ENCODE measurements at regions not wholly inside any gene's neighbourhood (a gene's known extent, or its start where the extent isn't known, plus 50 kb on each side); places are given as distances from the start of the nearest gene placed in this dataset.

DNA sequence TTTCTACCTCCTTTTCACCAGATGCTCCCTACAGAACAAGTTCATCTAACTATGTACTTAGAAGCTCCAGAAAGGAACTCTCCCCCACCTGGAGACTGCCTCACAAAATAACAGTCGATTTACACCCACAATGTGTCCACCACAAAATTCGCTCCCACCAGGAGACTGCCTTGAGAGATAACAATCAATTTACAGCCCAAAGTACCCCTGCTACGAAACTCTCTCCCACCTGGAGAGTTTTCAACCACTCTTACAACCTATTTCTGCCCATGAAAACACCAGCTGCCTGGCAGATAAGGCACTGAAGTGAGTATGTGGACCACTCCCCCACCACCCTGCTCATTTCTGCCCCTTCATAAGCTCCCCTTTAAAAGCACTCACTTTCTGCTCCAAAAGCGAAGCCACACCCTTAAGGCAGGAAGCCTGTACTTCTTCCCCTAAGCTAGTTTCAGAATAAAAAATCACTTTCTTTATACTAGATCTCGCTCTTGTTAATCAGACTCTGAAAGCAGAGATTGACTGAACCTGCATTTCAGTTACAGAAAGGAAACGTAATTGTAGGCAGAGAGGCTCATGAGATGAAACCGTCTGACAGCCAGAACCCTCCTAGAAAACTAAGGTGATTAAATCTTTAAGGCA, 94.4 kb upstream of the RBBP8 start:
- Histone ChIP-seq H3K18ac (ENCODE audit: low read depth in 1 of 2, low read length in 2 of 2) (no peak overlapping the region), H2BK15ac (ENCODE audit: low read depth, poor library complexity, severe bottlenecking) (no peak overlapping the region), H2BK120ac (ENCODE audit: low read depth, low read length) (no peak overlapping the region), H2AFZ (ENCODE audit: low read depth, low read length) (no peak overlapping the region), H3K14ac (ENCODE audit: low read length in 2 of 2) (no peak overlapping the region), H4K91ac (ENCODE audit: low read length) (no peak overlapping the region), H3K27me3 (ENCODE audit: control insufficient read depth in 1 of 2, insufficient read depth in 1 of 2, low read length in 2 of 2) (no peaks in the 10 kb centered on the region), H3K4me2 (ENCODE audit: low read length, poor library complexity, severe bottlenecking) (no peak overlapping the region), H3K23ac (ENCODE audit: low read length in 2 of 2) (no peak overlapping the region), H3K79me1 (replicated peaks; ENCODE audit: low read length, poor library complexity, severe bottlenecking) (no peaks in the 10 kb centered on the region), H3K4me3 (ENCODE audit: insufficient read depth in 1 of 2, low read depth in 1 of 2, low read length in 2 of 2) (no peak overlapping the region), H2AK5ac (ENCODE audit: low read length, severe bottlenecking) (no peak overlapping the region), H3K36me3 (ENCODE audit: control insufficient read depth in 1 of 2, insufficient read depth in 2 of 2, low read depth in 1 of 2, low read length in 2 of 2) (no peaks in the 10 kb centered on the region), H4K8ac (ENCODE audit: low read length) (no peak overlapping the region), H2BK5ac (ENCODE audit: low read depth, low read length, poor library complexity, severe bottlenecking) (no peak overlapping the region), H3K9me3 (ENCODE audit: control insufficient read depth, low read length) (no peaks in the 10 kb centered on the region), H2BK12ac (ENCODE audit: low read length in 2 of 2) (no peak overlapping the region), H3K4me1 (ENCODE audit: control insufficient read depth, insufficient read depth, low read depth, low read length) (no peaks in the 10 kb centered on the region), H3K27ac (ENCODE audit: low read length, poor library complexity, severe bottlenecking) (no peak overlapping the region), H3K4ac (ENCODE audit: low read depth in 1 of 2, low read length in 2 of 2) (no peak overlapping the region), H3K9ac (ENCODE audit: low read length) (peak overlapping the region; percentile 28)
- DNase-seq, result no peak
- 73% methylated on average over 7 of the region's 7 CpGs for WGBS

- no peak for DNase-seq
- no peaks in the 10 kb centered on the region for H3K9me3 ChIP-seq (ENCODE audit: control insufficient read depth, low read length)
- no peak overlapping the region for H3K4me2 ChIP-seq (ENCODE audit: low read length, poor library complexity, severe bottlenecking)
- no peak overlapping the region for H4K91ac ChIP-seq (ENCODE audit: low read length)
- no peak overlapping the region for H3K9ac ChIP-seq (ENCODE audit: low read length)
- no peak overlapping the region for H3K14ac ChIP-seq (ENCODE audit: low read length in 2 of 2)
- H3K27me3 ChIP-seq (ENCODE audit: control insufficient read depth in 1 of 2, insufficient read depth in 1 of 2, low read length in 2 of 2), result no peaks in the 10 kb centered on the region
- 86% methylated on average over 1 of the region's 2 CpGs for WGBS
- H3K4ac ChIP-seq (ENCODE audit: low read depth in 1 of 2, low read length in 2 of 2), result no peak overlapping the region
- H3K79me1 ChIP-seq (replicated peaks; ENCODE audit: low read length, poor library complexity, severe bottlenecking), result no peaks in the 10 kb centered on the region
- no peak overlapping the region for H2AFZ ChIP-seq (ENCODE audit: low read depth, low read length)
- H3K27ac ChIP-seq (ENCODE audit: low read length, poor library complexity, severe bottlenecking), result no peak overlapping the region
- H2BK5ac ChIP-seq (ENCODE audit: low read depth, low read length, poor library complexity, severe bottlenecking), result no peak overlapping the region
- no peak overlapping the region for H3K23ac ChIP-seq (ENCODE audit: low read length in 2 of 2)
- H4K8ac ChIP-seq (ENCODE audit: low read length), result no peak overlapping the region
- no peak overlapping the region for H3K4me3 ChIP-seq (ENCODE audit: insufficient read depth in 1 of 2, low read depth in 1 of 2, low read length in 2 of 2)
- no peak overlapping the region for H2BK15ac ChIP-seq (ENCODE audit: low read depth, poor library complexity, severe bottlenecking)
- H3K18ac ChIP-seq (ENCODE audit: low read depth in 1 of 2, low read length in 2 of 2), result no peak overlapping the region
- no peak overlapping the region for H2BK120ac ChIP-seq (ENCODE audit: low read depth, low read length)
- no peak overlapping the region for H2BK12ac ChIP-seq (ENCODE audit: low read length in 2 of 2)
- no peaks in the 10 kb centered on the region for H3K4me1 ChIP-seq (ENCODE audit: control insufficient read depth, insufficient read depth, low read depth, low read length)
- no peak overlapping the region for H2AK5ac ChIP-seq (ENCODE audit: low read length, severe bottlenecking)
- no peaks in the 10 kb centered on the region for H3K36me3 ChIP-seq (ENCODE audit: control insufficient read depth in 1 of 2, insufficient read depth in 2 of 2, low read depth in 1 of 2, low read length in 2 of 2)
Observed at GRCh38 chr18:22839340-22839821, 93.7 kb upstream of the RBBP8 start.

GRCh38 chr18:22840606-22841144, 92.5 kb upstream of the RBBP8 start:
- no peak overlapping the region for H3K4me2 ChIP-seq (ENCODE audit: low read length, poor library complexity, severe bottlenecking)
- H3K4ac ChIP-seq (ENCODE audit: low read depth in 1 of 2, low read length in 2 of 2), result no peak overlapping the region
- DNase-seq, result no peak
- no peak overlapping the region for H2BK120ac ChIP-seq (ENCODE audit: low read depth, low read length)
- no peak overlapping the region for H3K23ac ChIP-seq (ENCODE audit: low read length in 2 of 2)
- no peak overlapping the region for H3K18ac ChIP-seq (ENCODE audit: low read depth in 1 of 2, low read length in 2 of 2)
- H2AK5ac ChIP-seq (ENCODE audit: low read length, severe bottlenecking), result no peak overlapping the region
- no peak overlapping the region for H2BK15ac ChIP-seq (ENCODE audit: low read depth, poor library complexity, severe bottlenecking)
- no peak overlapping the region for H2AFZ ChIP-seq (ENCODE audit: low read depth, low read length)
- no peaks in the 10 kb centered on the region for H3K4me1 ChIP-seq (ENCODE audit: control insufficient read depth, insufficient read depth, low read depth, low read length)
- H3K79me1 ChIP-seq (replicated peaks; ENCODE audit: low read length, poor library complexity, severe bottlenecking), result no peaks in the 10 kb centered on the region
- no peaks in the 10 kb centered on the region for H3K27me3 ChIP-seq (ENCODE audit: control insufficient read depth in 1 of 2, insufficient read depth in 1 of 2, low read length in 2 of 2)
- 70% methylated on average over 3 of the region's 3 CpGs for WGBS
- no peak overlapping the region for H3K14ac ChIP-seq (ENCODE audit: low read length in 2 of 2)
- no peak overlapping the region for H4K8ac ChIP-seq (ENCODE audit: low read length)
- no peak overlapping the region for H3K9ac ChIP-seq (ENCODE audit: low read length)
- H3K4me3 ChIP-seq (ENCODE audit: insufficient read depth in 1 of 2, low read depth in 1 of 2, low read length in 2 of 2), result no peak overlapping the region
- no peak overlapping the region for H3K27ac ChIP-seq (ENCODE audit: low read length, poor library complexity, severe bottlenecking)
- H3K36me3 ChIP-seq (ENCODE audit: control insufficient read depth in 1 of 2, insufficient read depth in 2 of 2, low read depth in 1 of 2, low read length in 2 of 2), result no peaks in the 10 kb centered on the region
- H3K9me3 ChIP-seq (ENCODE audit: control insufficient read depth, low read length), result no peaks in the 10 kb centered on the region
- no peak overlapping the region for H2BK5ac ChIP-seq (ENCODE audit: low read depth, low read length, poor library complexity, severe bottlenecking)
- no peak overlapping the region for H4K91ac ChIP-seq (ENCODE audit: low read length)
- no peak overlapping the region for H2BK12ac ChIP-seq (ENCODE audit: low read length in 2 of 2)

DNA sequence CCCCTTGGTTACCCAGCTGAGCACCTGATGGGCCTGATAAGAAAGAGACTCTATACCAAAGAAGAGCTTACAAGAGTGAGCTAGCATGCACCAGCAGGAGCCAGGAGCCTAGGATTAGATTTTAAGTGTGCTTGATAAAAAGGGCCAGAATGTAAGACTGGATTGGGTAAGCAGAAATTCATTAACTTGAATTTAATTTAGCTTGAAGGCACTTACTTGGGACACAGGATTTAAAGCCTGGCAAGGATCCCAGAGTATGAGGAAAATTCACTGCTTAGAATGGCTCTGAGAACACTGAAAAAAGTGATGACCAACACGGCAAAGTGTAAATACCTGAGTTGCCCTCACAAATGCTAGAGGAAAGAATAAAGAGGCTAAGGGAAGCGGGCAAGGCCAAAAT, 91.3 kb upstream of the RBBP8 start:
- Histone ChIP-seq H2BK15ac (ENCODE audit: low read depth, poor library complexity, severe bottlenecking) (no peak overlapping the region), H3K18ac (ENCODE audit: low read depth in 1 of 2, low read length in 2 of 2) (no peak overlapping the region), H3K14ac (ENCODE audit: low read length in 2 of 2) (no peak overlapping the region), H3K9ac (ENCODE audit: low read length) (no peak overlapping the region), H3K36me3 (ENCODE audit: control insufficient read depth in 1 of 2, insufficient read depth in 2 of 2, low read depth in 1 of 2, low read length in 2 of 2) (no peaks in the 10 kb centered on the region), H3K27me3 (ENCODE audit: control insufficient read depth in 1 of 2, insufficient read depth in 1 of 2, low read length in 2 of 2) (no peaks in the 10 kb centered on the region), H2BK120ac (ENCODE audit: low read depth, low read length) (no peak overlapping the region), H3K9me3 (ENCODE audit: control insufficient read depth, low read length) (no peaks in the 10 kb centered on the region), H3K4ac (ENCODE audit: low read depth in 1 of 2, low read length in 2 of 2) (no peak overlapping the region), H2AK5ac (ENCODE audit: low read length, severe bottlenecking) (no peak overlapping the region), H3K4me2 (ENCODE audit: low read length, poor library complexity, severe bottlenecking) (no peak overlapping the region), H2BK5ac (ENCODE audit: low read depth, low read length, poor library complexity, severe bottlenecking) (no peak overlapping the region), H2AFZ (ENCODE audit: low read depth, low read length) (no peak overlapping the region), H2BK12ac (ENCODE audit: low read length in 2 of 2) (no peak overlapping the region), H3K79me1 (replicated peaks; ENCODE audit: low read length, poor library complexity, severe bottlenecking) (no peaks in the 10 kb centered on the region), H4K91ac (ENCODE audit: low read length) (no peak overlapping the region), H3K27ac (ENCODE audit: low read length, poor library complexity, severe bottlenecking) (no peak overlapping the region), H3K23ac (ENCODE audit: low read length in 2 of 2) (no peak overlapping the region), H3K4me3 (ENCODE audit: insufficient read depth in 1 of 2, low read depth in 1 of 2, low read length in 2 of 2) (no peak overlapping the region), H4K8ac (ENCODE audit: low read length) (no peak overlapping the region), H3K4me1 (ENCODE audit: control insufficient read depth, insufficient read depth, low read depth, low read length) (no peaks in the 10 kb centered on the region)
- 96% methylated on average over 2 of the region's 2 CpGs for WGBS
- DNase-seq, result no peak

All from mesenchymal stem cell (in vitro differentiated cells and primary cell).